Activated T-helper 2 cell treated with anti-CD3 and anti-CD28 coated beads, Interferon-gamma antibody, Interleukin-2, Interleukin-4, amounts not matched to agents 10 μg/mL and 5 μg/mL and 100 μg/mL, durations not matched to agents 14 hours and 24 hours and 36 hours (primary cell): ENCODE measurements at regions not wholly inside any gene's neighbourhood (a gene's known extent, or its start where the extent isn't known, plus 50 kb on each side); places are given as distances from the start of the nearest gene placed in this dataset.

Experiments used
- DNase-seq: peaks from one replicate; pipeline ENCODE4 v3.0.0; 2021; ENCODE audit warnings: low spot score
- H3K27ac Mint-ChIP-seq: one replicate; pipeline ENCODE4 v1.8.0; 2021; ENCODE audit warnings: mixed read lengths
- H3K27me3 Mint-ChIP-seq: one replicate; pipeline ENCODE4 v1.8.0; 2021; ENCODE audit warnings: low read depth, mixed read lengths
- H3K36me3 Mint-ChIP-seq: one replicate; pipeline ENCODE4 v1.8.0; 2021; ENCODE audit warnings: low read depth, mixed read lengths
- H3K4me1 Mint-ChIP-seq: one replicate; pipeline ENCODE4 v1.8.0; 2021; ENCODE audit warnings: low read depth, mixed read lengths
- H3K4me3 Mint-ChIP-seq: one replicate; pipeline ENCODE4 v1.8.0; 2021; ENCODE audit warnings: low read depth, mild to moderate bottlenecking, moderate library complexity, mixed read lengths
- H3K9me3 Mint-ChIP-seq: one replicate; pipeline ENCODE4 v1.8.0; 2021; ENCODE audit warnings: mixed read lengths
- intact Hi-C: fragments of 100-400 bp; cut with micrococcal nuclease; formaldehyde crosslinking; loops from one replicate; pipeline ENCODE4 v1.15.1; 2023

GRCh38 chr12:81963636-81964035 is 204.5 kb upstream of the PPFIA2 start:
- H3K4me3 Mint-ChIP-seq, result no peak overlapping the region
- DNase-seq, result no peak
- no peaks in the 10 kb centered on the region for H3K4me1 Mint-ChIP-seq
- no peaks in the 10 kb centered on the region for H3K9me3 Mint-ChIP-seq
- no peaks in the 10 kb centered on the region for H3K36me3 Mint-ChIP-seq
- no peak overlapping the region for H3K27ac Mint-ChIP-seq
- H3K27me3 Mint-ChIP-seq, result no peaks in the 10 kb centered on the region
- intact Hi-C loops, result no loop called here

GRCh38 chr12:81963026-81963425 is 203.9 kb upstream of the PPFIA2 start:
- no peaks in the 10 kb centered on the region for H3K27me3 Mint-ChIP-seq
- H3K4me1 Mint-ChIP-seq, result no peaks in the 10 kb centered on the region
- intact Hi-C loops, result no loop called here
- no peaks in the 10 kb centered on the region for H3K9me3 Mint-ChIP-seq
- no peak overlapping the region for H3K27ac Mint-ChIP-seq
- no peak for DNase-seq
- no peaks in the 10 kb centered on the region for H3K36me3 Mint-ChIP-seq
- no peak overlapping the region for H3K4me3 Mint-ChIP-seq

- no peak for DNase-seq
- Mint-ChIP-seq H3K4me3 (no peak overlapping the region), H3K27me3 (no peaks in the 10 kb centered on the region), H3K36me3 (no peaks in the 10 kb centered on the region), H3K27ac (no peak overlapping the region), H3K9me3 (no peaks in the 10 kb centered on the region), H3K4me1 (no peaks in the 10 kb centered on the region)
- intact Hi-C loops, result no loop called here
These were observed 203.1 kb upstream of the PPFIA2 start for GRCh38 chr12:81962126-81962856.

GRCh38 chr12:81958406-81958805 is 199.3 kb upstream of the PPFIA2 start:
- DNase-seq, result no peak
- H3K9me3 Mint-ChIP-seq, result no peaks in the 10 kb centered on the region
- no peak overlapping the region for H3K27ac Mint-ChIP-seq
- intact Hi-C loops, result no loop called here
- H3K36me3 Mint-ChIP-seq, result no peaks in the 10 kb centered on the region
- H3K27me3 Mint-ChIP-seq, result no peaks in the 10 kb centered on the region
- no peak overlapping the region for H3K4me3 Mint-ChIP-seq
- H3K4me1 Mint-ChIP-seq, result peaks cover 7% of the 10 kb centered on the region

- Mint-ChIP-seq H3K4me3 (no peak overlapping the region), H3K9me3 (no peaks in the 10 kb centered on the region), H3K27ac (no peak overlapping the region), H3K36me3 (no peaks in the 10 kb centered on the region), H3K4me1 (peaks cover 7% of the 10 kb centered on the region), H3K27me3 (peaks cover 2% of the 10 kb centered on the region)
- DNase-seq, result no peak
- intact Hi-C loops, result no loop called here
These were observed 198.5 kb upstream of the PPFIA2 start for GRCh38 chr12:81957631-81958030.

GRCh38 chr12:81956468-81956860 is 197.3 kb upstream of the PPFIA2 start:
- Mint-ChIP-seq H3K36me3 (no peaks in the 10 kb centered on the region), H3K27ac (no peak overlapping the region), H3K9me3 (no peaks in the 10 kb centered on the region), H3K4me3 (no peak overlapping the region), H3K27me3 (peaks cover 2% of the 10 kb centered on the region), H3K4me1 (peaks cover 7% of the 10 kb centered on the region)
- intact Hi-C loops, result no loop called here
- DNase-seq, result no peak

GRCh38 chr12:81953541-81953940 is 194.4 kb upstream of the PPFIA2 start:
- Mint-ChIP-seq H3K9me3 (no peaks in the 10 kb centered on the region), H3K27me3 (peaks cover 4% of the 10 kb centered on the region), H3K4me3 (no peak overlapping the region), H3K27ac (no peak overlapping the region), H3K36me3 (no peaks in the 10 kb centered on the region), H3K4me1 (peaks cover 12% of the 10 kb centered on the region)
- intact Hi-C loops, result no loop called here
- no peak for DNase-seq

GRCh38 chr12:81950871-81951270 is 191.7 kb upstream of the PPFIA2 start:
- no peaks in the 10 kb centered on the region for H3K9me3 Mint-ChIP-seq
- H3K27ac Mint-ChIP-seq, result no peak overlapping the region
- peaks cover 6% of the 10 kb centered on the region for H3K27me3 Mint-ChIP-seq
- H3K4me3 Mint-ChIP-seq, result no peak overlapping the region
- intact Hi-C loops, result no loop called here
- H3K36me3 Mint-ChIP-seq, result no peaks in the 10 kb centered on the region
- H3K4me1 Mint-ChIP-seq, result peaks cover 11% of the 10 kb centered on the region
- DNase-seq, result no peak

- no peaks in the 10 kb centered on the region for H3K36me3 Mint-ChIP-seq
- H3K27me3 Mint-ChIP-seq, result peaks cover 6% of the 10 kb centered on the region
- no peak for DNase-seq
- intact Hi-C loops, result no loop called here
- H3K4me3 Mint-ChIP-seq, result no peak overlapping the region
- no peaks in the 10 kb centered on the region for H3K9me3 Mint-ChIP-seq
- no peak overlapping the region for H3K27ac Mint-ChIP-seq
- peaks cover 11% of the 10 kb centered on the region for H3K4me1 Mint-ChIP-seq
These were observed 190.7 kb upstream of the PPFIA2 start for GRCh38 chr12:81949841-81950308.

GRCh38 chr12:81949416-81949815 is 190.3 kb upstream of the PPFIA2 start:
- intact Hi-C loops, result no loop called here
- Mint-ChIP-seq H3K4me1 (peaks cover 12% of the 10 kb centered on the region), H3K9me3 (no peaks in the 10 kb centered on the region), H3K27ac (no peak overlapping the region), H3K4me3 (no peak overlapping the region), H3K36me3 (no peaks in the 10 kb centered on the region), H3K27me3 (peaks cover 6% of the 10 kb centered on the region)
- no peak for DNase-seq

GRCh38 chr12:81944886-81945285 is 185.7 kb upstream of the PPFIA2 start:
- H3K27ac Mint-ChIP-seq, result no peak overlapping the region
- intact Hi-C loops, result no loop called here
- H3K4me1 Mint-ChIP-seq, result peaks cover 28% of the 10 kb centered on the region
- no peak for DNase-seq
- H3K9me3 Mint-ChIP-seq, result no peaks in the 10 kb centered on the region
- H3K4me3 Mint-ChIP-seq, result no peak overlapping the region
- H3K36me3 Mint-ChIP-seq, result no peaks in the 10 kb centered on the region
- H3K27me3 Mint-ChIP-seq, result peaks cover 3% of the 10 kb centered on the region

GRCh38 chr12:81942594-81942993 is 183.4 kb upstream of the PPFIA2 start:
- H3K27ac Mint-ChIP-seq, result no peak overlapping the region
- H3K27me3 Mint-ChIP-seq, result peaks cover 3% of the 10 kb centered on the region
- H3K4me3 Mint-ChIP-seq, result peak overlapping the region; percentile 9
- intact Hi-C loops, result no loop called here
- no peak for DNase-seq
- H3K36me3 Mint-ChIP-seq, result no peaks in the 10 kb centered on the region
- no peaks in the 10 kb centered on the region for H3K9me3 Mint-ChIP-seq
- peaks cover 26% of the 10 kb centered on the region for H3K4me1 Mint-ChIP-seq

GRCh38 chr12:81930037-81930436 is 170.9 kb upstream of the PPFIA2 start:
- intact Hi-C loops, result no loop called here
- Mint-ChIP-seq H3K27ac (no peak overlapping the region), H3K9me3 (no peaks in the 10 kb centered on the region), H3K27me3 (no peaks in the 10 kb centered on the region), H3K4me1 (no peaks in the 10 kb centered on the region), H3K4me3 (no peak overlapping the region), H3K36me3 (no peaks in the 10 kb centered on the region)
- DNase-seq, result no peak

- no peaks in the 10 kb centered on the region for H3K27me3 Mint-ChIP-seq
- intact Hi-C loops, result no loop called here
- H3K36me3 Mint-ChIP-seq, result no peaks in the 10 kb centered on the region
- no peak overlapping the region for H3K27ac Mint-ChIP-seq
- peaks cover 19% of the 10 kb centered on the region for H3K9me3 Mint-ChIP-seq
- no peak overlapping the region for H3K4me3 Mint-ChIP-seq
- no peak for DNase-seq
- H3K4me1 Mint-ChIP-seq, result no peaks in the 10 kb centered on the region
These were observed 137.6 kb upstream of the PPFIA2 start for GRCh38 chr12:81896771-81897170.
